ENCODE measurements at regions not wholly inside any gene's neighbourhood (a gene's known extent, or its start where the extent isn't known, plus 50 kb on each side); places are given as distances from the start of the nearest gene placed in this dataset.

DNA sequence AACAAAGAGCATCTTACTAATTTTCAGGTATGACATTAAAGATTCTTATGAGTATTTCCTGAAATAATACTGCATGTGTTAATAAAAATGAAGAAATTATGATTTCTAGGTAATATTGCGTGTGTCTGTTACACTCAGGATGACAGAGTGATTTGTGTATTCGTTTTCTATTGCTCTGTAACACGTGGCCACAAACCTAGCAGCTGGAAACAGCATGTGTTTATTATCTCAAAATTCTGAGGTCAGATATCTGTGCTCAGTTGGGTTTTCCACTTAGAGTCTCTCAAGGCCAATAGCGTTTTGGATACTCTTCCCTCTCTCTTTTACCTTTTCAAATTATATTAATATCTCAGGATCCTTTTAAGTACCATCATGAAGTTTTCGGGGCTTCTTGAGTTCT is 667.9 kb upstream of the CDH7 start:
- TF ChIP-seq, protein P1, sequence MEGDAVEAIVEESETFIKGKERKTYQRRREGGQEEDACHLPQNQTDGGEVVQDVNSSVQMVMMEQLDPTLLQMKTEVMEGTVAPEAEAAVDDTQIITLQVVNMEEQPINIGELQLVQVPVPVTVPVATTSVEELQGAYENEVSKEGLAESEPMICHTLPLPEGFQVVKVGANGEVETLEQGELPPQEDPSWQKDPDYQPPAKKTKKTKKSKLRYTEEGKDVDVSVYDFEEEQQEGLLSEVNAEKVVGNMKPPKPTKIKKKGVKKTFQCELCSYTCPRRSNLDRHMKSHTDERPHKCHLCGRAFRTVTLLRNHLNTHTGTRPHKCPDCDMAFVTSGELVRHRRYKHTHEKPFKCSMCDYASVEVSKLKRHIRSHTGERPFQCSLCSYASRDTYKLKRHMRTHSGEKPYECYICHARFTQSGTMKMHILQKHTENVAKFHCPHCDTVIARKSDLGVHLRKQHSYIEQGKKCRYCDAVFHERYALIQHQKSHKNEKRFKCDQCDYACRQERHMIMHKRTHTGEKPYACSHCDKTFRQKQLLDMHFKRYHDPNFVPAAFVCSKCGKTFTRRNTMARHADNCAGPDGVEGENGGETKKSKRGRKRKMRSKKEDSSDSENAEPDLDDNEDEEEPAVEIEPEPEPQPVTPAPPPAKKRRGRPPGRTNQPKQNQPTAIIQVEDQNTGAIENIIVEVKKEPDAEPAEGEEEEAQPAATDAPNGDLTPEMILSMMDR (IDR thresholded peaks at IDR 0.05; ENCODE audit: insufficient read depth, low read length, poor library complexity, severe bottlenecking) = no peak
- TF ChIP-seq EZH2phosphoT487 (conservative IDR thresholded peaks at IDR 0.05; ENCODE audit: low read length) = no peak

Measured in SU-DHL-6 (cell line).